ENCODE measurements at regions not wholly inside any gene's neighbourhood (a gene's known extent, or its start where the extent isn't known, plus 50 kb on each side); places are given as distances from the start of the nearest gene placed in this dataset.
"Not testable (repeated sequence)": the region's sequence is repeated elsewhere in the genome, so short reads cannot be mapped to it uniquely, and the experiment has no call there.

GRCh38 chr16:19980632-19981265 is 92.9 kb downstream of the GPR139 start:
- H3K36me3 ChIP-seq (ENCODE audit: insufficient read depth, low read depth, low read length), result no peaks in the 10 kb centered on the region
- H3K9me3 ChIP-seq (ENCODE audit: insufficient read depth, low read depth, low read length), result no peaks in the 10 kb centered on the region
- peaks cover 13% of the 10 kb centered on the region; the same call in 1 of the 2 replicates for H3K4me1 ChIP-seq (ENCODE audit: insufficient read depth, low read length)
- H3K4me3 ChIP-seq (ENCODE audit: low read length), result no peak overlapping the region
- H3K27ac ChIP-seq (ENCODE audit: low read length), result no peak overlapping the region
- no peak overlapping the region for H3K9ac ChIP-seq (ENCODE audit: low read depth, low read length)
- no peaks in the 10 kb centered on the region for H3K27me3 ChIP-seq (ENCODE audit: insufficient read depth, low read length)

GRCh38 chr16:19979638-19980037 is 94.1 kb downstream of the GPR139 start:
- H3K27ac ChIP-seq (ENCODE audit: low read length), result no peak overlapping the region
- H3K9ac ChIP-seq (ENCODE audit: low read depth, low read length), result no peak overlapping the region
- no peak overlapping the region for H3K4me3 ChIP-seq (ENCODE audit: low read length)
- H3K27me3 ChIP-seq (ENCODE audit: insufficient read depth, low read length), result no peaks in the 10 kb centered on the region
- H3K9me3 ChIP-seq (ENCODE audit: insufficient read depth, low read depth, low read length), result no peaks in the 10 kb centered on the region
- H3K36me3 ChIP-seq (ENCODE audit: insufficient read depth, low read depth, low read length), result no peaks in the 10 kb centered on the region
- H3K4me1 ChIP-seq (ENCODE audit: insufficient read depth, low read length), result peaks cover 13% of the 10 kb centered on the region; the same call in 1 of the 2 replicates

GRCh38 chr16:19974607-19975006 is 90.0 kb upstream of the GPRC5B start:
- Histone ChIP-seq H3K27me3 (ENCODE audit: insufficient read depth, low read length) (no peaks in the 10 kb centered on the region), H3K4me3 (ENCODE audit: low read length) (no peak overlapping the region), H3K27ac (ENCODE audit: low read length) (no peak overlapping the region), H3K4me1 (ENCODE audit: insufficient read depth, low read length) (0 out of 2 replicates have a peak, but pooled peaks cover under 1% of the 10 kb centered on the region), H3K36me3 (ENCODE audit: insufficient read depth, low read depth, low read length) (no peaks in the 10 kb centered on the region), H3K9ac (ENCODE audit: low read depth, low read length) (no peak overlapping the region), H3K9me3 (ENCODE audit: insufficient read depth, low read depth, low read length) (no peaks in the 10 kb centered on the region)

GRCh38 chr16:19972111-19972510 is 87.5 kb upstream of the GPRC5B start:
- 0 out of 2 replicates have a peak, but pooled peaks cover 3% of the 10 kb centered on the region for H3K9me3 ChIP-seq (ENCODE audit: insufficient read depth, low read depth, low read length)
- no peak overlapping the region for H3K27ac ChIP-seq (ENCODE audit: low read length)
- no peaks in the 10 kb centered on the region for H3K36me3 ChIP-seq (ENCODE audit: insufficient read depth, low read depth, low read length)
- no peaks in the 10 kb centered on the region for H3K27me3 ChIP-seq (ENCODE audit: insufficient read depth, low read length)
- no peaks in the 10 kb centered on the region; the same call in 1 of the 2 replicates for H3K4me1 ChIP-seq (ENCODE audit: insufficient read depth, low read length)
- H3K9ac ChIP-seq (ENCODE audit: low read depth, low read length), result no peak overlapping the region
- no peak overlapping the region for H3K4me3 ChIP-seq (ENCODE audit: low read length)

GRCh38 chr16:19968891-19969683 is 84.4 kb upstream of the GPRC5B start:
- no peak overlapping the region for H3K4me3 ChIP-seq (ENCODE audit: low read length)
- H3K9ac ChIP-seq (ENCODE audit: low read depth, low read length), result no peak overlapping the region
- no peak overlapping the region for H3K27ac ChIP-seq (ENCODE audit: low read length)
- H3K9me3 ChIP-seq (ENCODE audit: insufficient read depth, low read depth, low read length), result 0 out of 2 replicates have a peak, but pooled peaks cover 3% of the 10 kb centered on the region
- H3K36me3 ChIP-seq (ENCODE audit: insufficient read depth, low read depth, low read length), result no peaks in the 10 kb centered on the region
- no peaks in the 10 kb centered on the region for H3K27me3 ChIP-seq (ENCODE audit: insufficient read depth, low read length)
- H3K4me1 ChIP-seq (ENCODE audit: insufficient read depth, low read length), result no peaks in the 10 kb centered on the region; the same call in 1 of the 2 replicates

GRCh38 chr16:19967963-19968362 is 83.3 kb upstream of the GPRC5B start:
- H3K4me1 ChIP-seq (ENCODE audit: insufficient read depth, low read length), result no peaks in the 10 kb centered on the region; the same call in 1 of the 2 replicates
- no peak overlapping the region for H3K4me3 ChIP-seq (ENCODE audit: low read length)
- H3K9ac ChIP-seq (ENCODE audit: low read depth, low read length), result no peak overlapping the region
- H3K27me3 ChIP-seq (ENCODE audit: insufficient read depth, low read length), result no peaks in the 10 kb centered on the region
- 0 out of 2 replicates have a peak, but pooled peaks cover 3% of the 10 kb centered on the region for H3K9me3 ChIP-seq (ENCODE audit: insufficient read depth, low read depth, low read length)
- H3K27ac ChIP-seq (ENCODE audit: low read length), result no peak overlapping the region
- H3K36me3 ChIP-seq (ENCODE audit: insufficient read depth, low read depth, low read length), result no peaks in the 10 kb centered on the region

GRCh38 chr16:19967561-19967960 is 82.9 kb upstream of the GPRC5B start:
- Histone ChIP-seq H3K36me3 (ENCODE audit: insufficient read depth, low read depth, low read length) (no peaks in the 10 kb centered on the region), H3K4me1 (ENCODE audit: insufficient read depth, low read length) (no peaks in the 10 kb centered on the region; the same call in 1 of the 2 replicates), H3K27me3 (ENCODE audit: insufficient read depth, low read length) (no peaks in the 10 kb centered on the region), H3K9me3 (ENCODE audit: insufficient read depth, low read depth, low read length) (0 out of 2 replicates have a peak, but pooled peaks cover 3% of the 10 kb centered on the region), H3K27ac (ENCODE audit: low read length) (no peak overlapping the region), H3K9ac (ENCODE audit: low read depth, low read length) (no peak overlapping the region), H3K4me3 (ENCODE audit: low read length) (no peak overlapping the region)

GRCh38 chr16:19963301-19963700 is 78.7 kb upstream of the GPRC5B start:
- H3K27me3 ChIP-seq (ENCODE audit: insufficient read depth, low read length), result no peaks in the 10 kb centered on the region
- H3K27ac ChIP-seq (ENCODE audit: low read length), result no peak overlapping the region
- H3K4me1 ChIP-seq (ENCODE audit: insufficient read depth, low read length), result peaks cover 19% of the 10 kb centered on the region
- no peaks in the 10 kb centered on the region for H3K36me3 ChIP-seq (ENCODE audit: insufficient read depth, low read depth, low read length)
- 0 out of 2 replicates have a peak, but pooled peaks cover 3% of the 10 kb centered on the region for H3K9me3 ChIP-seq (ENCODE audit: insufficient read depth, low read depth, low read length)
- no peak overlapping the region for H3K4me3 ChIP-seq (ENCODE audit: low read length)
- H3K9ac ChIP-seq (ENCODE audit: low read depth, low read length), result no peak overlapping the region

GRCh38 chr16:19960183-19960582 is 75.5 kb upstream of the GPRC5B start:
- H3K36me3 ChIP-seq (ENCODE audit: insufficient read depth, low read depth, low read length), result no peaks in the 10 kb centered on the region
- H3K9me3 ChIP-seq (ENCODE audit: insufficient read depth, low read depth, low read length), result no peaks in the 10 kb centered on the region
- H3K4me3 ChIP-seq (ENCODE audit: low read length), result no peak overlapping the region
- no peak overlapping the region for H3K9ac ChIP-seq (ENCODE audit: low read depth, low read length)
- no peak overlapping the region for H3K27ac ChIP-seq (ENCODE audit: low read length)
- peaks cover 19% of the 10 kb centered on the region for H3K4me1 ChIP-seq (ENCODE audit: insufficient read depth, low read length)
- H3K27me3 ChIP-seq (ENCODE audit: insufficient read depth, low read length), result no peaks in the 10 kb centered on the region

- Histone ChIP-seq H3K4me1 (ENCODE audit: insufficient read depth, low read length) (peaks cover 20% of the 10 kb centered on the region), H3K9ac (ENCODE audit: low read depth, low read length) (no peak overlapping the region), H3K27me3 (ENCODE audit: insufficient read depth, low read length) (no peaks in the 10 kb centered on the region), H3K36me3 (ENCODE audit: insufficient read depth, low read depth, low read length) (no peaks in the 10 kb centered on the region), H3K27ac (ENCODE audit: low read length) (no peak overlapping the region), H3K9me3 (ENCODE audit: insufficient read depth, low read depth, low read length) (no peaks in the 10 kb centered on the region), H3K4me3 (ENCODE audit: low read length) (no peak overlapping the region)
These were observed 75.1 kb upstream of the GPRC5B start for GRCh38 chr16:19959736-19960135.

- not testable (repeated sequence) for H3K4me3 ChIP-seq (ENCODE audit: low read length); H3K27ac ChIP-seq (ENCODE audit: low read length); H3K27me3 ChIP-seq (ENCODE audit: insufficient read depth, low read length); H3K9ac ChIP-seq (ENCODE audit: low read depth, low read length); H3K9me3 ChIP-seq (ENCODE audit: insufficient read depth, low read depth, low read length); H3K36me3 ChIP-seq (ENCODE audit: insufficient read depth, low read depth, low read length)
- peaks cover 29% of the 10 kb centered on the region for H3K4me1 ChIP-seq (ENCODE audit: insufficient read depth, low read length)
These were observed 71.2 kb upstream of the GPRC5B start for GRCh38 chr16:19955896-19956295.

GRCh38 chr16:19955084-19955483 is 70.4 kb upstream of the GPRC5B start:
- H3K27me3 ChIP-seq (ENCODE audit: insufficient read depth, low read length); H3K4me3 ChIP-seq (ENCODE audit: low read length); H3K27ac ChIP-seq (ENCODE audit: low read length); H3K9me3 ChIP-seq (ENCODE audit: insufficient read depth, low read depth, low read length); H3K36me3 ChIP-seq (ENCODE audit: insufficient read depth, low read depth, low read length): not testable (repeated sequence)
- Histone ChIP-seq H3K4me1 (ENCODE audit: insufficient read depth, low read length) (peaks cover 24% of the 10 kb centered on the region), H3K9ac (ENCODE audit: low read depth, low read length) (0 out of 2 replicates have a peak overlapping the region, but pooled peaks have one; percentile 9)

Data from iPS-20b (cell line).